ENCODE measurements at regions not wholly inside any gene's neighbourhood (a gene's known extent, or its start where the extent isn't known, plus 50 kb on each side); places are given as distances from the start of the nearest gene placed in this dataset.

DNA sequence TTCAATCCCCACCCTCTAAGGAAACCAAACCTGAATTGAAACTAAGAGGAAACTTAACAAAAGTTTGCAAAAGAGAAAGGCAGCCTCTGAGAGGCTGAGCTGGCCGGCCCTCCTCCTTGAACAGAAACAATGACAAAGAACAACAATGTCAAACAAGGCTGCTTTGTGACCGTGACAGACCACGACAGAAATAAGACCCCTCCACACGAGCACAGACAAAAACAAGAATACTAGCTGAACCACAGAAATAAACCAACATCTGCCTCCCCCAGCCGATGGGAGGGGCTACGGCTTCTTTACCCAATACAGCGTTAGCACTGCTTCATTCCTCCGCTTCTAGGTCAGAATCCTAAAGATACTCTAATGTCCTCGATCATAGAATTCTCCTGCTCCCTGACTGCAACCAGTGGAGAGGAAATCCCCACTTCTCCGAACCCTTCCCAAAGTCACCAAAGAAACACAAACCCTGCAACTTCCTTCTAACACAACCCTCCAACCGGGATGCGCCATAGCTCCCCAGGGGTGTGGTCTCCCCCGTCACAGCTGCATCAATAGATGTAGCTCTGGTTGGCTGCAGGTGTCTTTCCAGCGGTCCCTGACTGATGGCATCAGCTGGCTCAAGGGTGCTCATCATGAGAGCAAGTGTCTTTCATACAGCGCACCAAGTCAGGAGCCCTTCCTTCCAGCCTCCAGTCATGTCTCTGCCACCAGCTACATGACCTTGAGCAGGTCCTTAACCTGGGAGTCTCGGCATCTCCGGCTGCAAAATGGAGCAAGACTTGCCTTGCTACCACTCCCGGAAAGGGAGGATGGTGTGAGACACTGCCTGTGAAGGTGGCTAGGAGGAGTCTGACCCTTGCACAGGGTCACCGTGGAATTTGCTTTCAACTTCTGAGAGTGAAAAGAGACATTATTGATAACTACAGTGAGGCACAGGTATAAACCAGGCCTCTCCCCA is 198.6 kb downstream of the HAUS1 start:
- no peak overlapping the region for H3K4me3 ChIP-seq (ENCODE audit: low read depth in 2 of 2, low read length in 2 of 2)
- no peaks in the 10 kb centered on the region for H3K27me3 ChIP-seq (ENCODE audit: control insufficient read depth, insufficient read depth, low read length)
- BruUV-seq (replicated peaks): no TSS peak
- TF ChIP-seq SIN3A (IDR thresholded peaks at IDR 0.05; ENCODE audit: borderline replicate concordance, insufficient read depth, low read depth, low read length): no peak
- no peak for TF ChIP-seq REST (IDR thresholded peaks at IDR 0.05; ENCODE audit: insufficient read depth in 1 of 2, low read depth in 2 of 2, low read length in 1 of 2)
- TF ChIP-seq, protein P1, sequence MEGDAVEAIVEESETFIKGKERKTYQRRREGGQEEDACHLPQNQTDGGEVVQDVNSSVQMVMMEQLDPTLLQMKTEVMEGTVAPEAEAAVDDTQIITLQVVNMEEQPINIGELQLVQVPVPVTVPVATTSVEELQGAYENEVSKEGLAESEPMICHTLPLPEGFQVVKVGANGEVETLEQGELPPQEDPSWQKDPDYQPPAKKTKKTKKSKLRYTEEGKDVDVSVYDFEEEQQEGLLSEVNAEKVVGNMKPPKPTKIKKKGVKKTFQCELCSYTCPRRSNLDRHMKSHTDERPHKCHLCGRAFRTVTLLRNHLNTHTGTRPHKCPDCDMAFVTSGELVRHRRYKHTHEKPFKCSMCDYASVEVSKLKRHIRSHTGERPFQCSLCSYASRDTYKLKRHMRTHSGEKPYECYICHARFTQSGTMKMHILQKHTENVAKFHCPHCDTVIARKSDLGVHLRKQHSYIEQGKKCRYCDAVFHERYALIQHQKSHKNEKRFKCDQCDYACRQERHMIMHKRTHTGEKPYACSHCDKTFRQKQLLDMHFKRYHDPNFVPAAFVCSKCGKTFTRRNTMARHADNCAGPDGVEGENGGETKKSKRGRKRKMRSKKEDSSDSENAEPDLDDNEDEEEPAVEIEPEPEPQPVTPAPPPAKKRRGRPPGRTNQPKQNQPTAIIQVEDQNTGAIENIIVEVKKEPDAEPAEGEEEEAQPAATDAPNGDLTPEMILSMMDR (IDR thresholded peaks at IDR 0.05): no peak
- TF ChIP-seq POLR2AphosphoS5 (IDR thresholded peaks at IDR 0.05; ENCODE audit: low read depth, low read length): no peak
- no peak for TF ChIP-seq TCF7L2 (IDR thresholded peaks at IDR 0.05; ENCODE audit: low read depth, low read length)
- H3K9me3 ChIP-seq (ENCODE audit: control insufficient read depth, insufficient read depth, low read depth, low read length): no peaks in the 10 kb centered on the region
- H3K27ac ChIP-seq (ENCODE audit: low read length): no peak overlapping the region
- CTCF ChIA-PET: no interaction called here
- POLR2A ChIA-PET: no interaction called here
- intact Hi-C loops (cut with micrococcal nuclease; ENCODE audit: unreplicated experiment) (no loop called here), in situ Hi-C loops (cut with HindIII; ENCODE audit: low pct_unique_long_range_greater_than_20kb, low sequenced_read_pairs) (no loop called here)
- H3K4me1 ChIP-seq (ENCODE audit: control insufficient read depth, insufficient read depth, low read length): no peaks in the 10 kb centered on the region
- no peaks in the 10 kb centered on the region for H3K36me3 ChIP-seq (ENCODE audit: control insufficient read depth, insufficient read depth, low read length)
- DNase-seq (ENCODE audit: low read depth, low spot score) (no peak), ATAC-seq (no peak)

DNA sequence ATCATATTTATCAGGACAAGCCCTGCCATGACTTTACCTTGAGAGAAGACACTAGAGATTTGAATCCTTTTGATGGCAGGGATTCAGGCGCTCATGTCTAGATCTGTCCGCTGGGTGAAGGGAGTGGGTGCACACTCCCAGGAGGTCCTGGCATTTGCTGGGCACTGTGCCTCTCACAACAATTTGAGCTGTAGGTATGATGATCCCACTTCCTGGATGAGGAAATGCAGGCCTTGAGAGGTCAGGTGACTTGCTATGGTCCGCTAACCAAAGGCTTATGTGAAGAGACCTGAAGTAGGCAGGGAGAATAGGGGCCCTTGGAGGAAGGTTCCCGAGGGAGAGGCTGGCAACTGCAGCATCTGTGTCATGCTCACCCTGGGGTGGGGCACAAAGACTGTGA is 206.1 kb downstream of the HAUS1 start:
- H3K9me3 ChIP-seq (ENCODE audit: control insufficient read depth, insufficient read depth, low read depth, low read length): no peaks in the 10 kb centered on the region
- H3K4me3 ChIP-seq (ENCODE audit: low read depth in 2 of 2, low read length in 2 of 2): no peak overlapping the region
- no peak for ATAC-seq
- no peaks in the 10 kb centered on the region for H3K27me3 ChIP-seq (ENCODE audit: control insufficient read depth, insufficient read depth, low read length)
- no peaks in the 10 kb centered on the region for H3K4me1 ChIP-seq (ENCODE audit: control insufficient read depth, insufficient read depth, low read length)
- intact Hi-C loops (cut with micrococcal nuclease; ENCODE audit: unreplicated experiment): no loop called here
- POLR2A ChIA-PET: no interaction called here
- no TSS peak for BruUV-seq (replicated peaks)
- no peak for TF ChIP-seq REST (IDR thresholded peaks at IDR 0.05; ENCODE audit: insufficient read depth in 1 of 2, low read depth in 2 of 2, low read length in 1 of 2)
- TF ChIP-seq SIN3A (IDR thresholded peaks at IDR 0.05; ENCODE audit: borderline replicate concordance, insufficient read depth, low read depth, low read length): no peak
- no peak for TF ChIP-seq POLR2AphosphoS5 (IDR thresholded peaks at IDR 0.05; ENCODE audit: low read depth, low read length)
- no peak for TF ChIP-seq TCF7L2 (IDR thresholded peaks at IDR 0.05; ENCODE audit: low read depth, low read length)
- TF ChIP-seq, protein P1 (IDR thresholded peaks at IDR 0.05): no peak
- H3K27ac ChIP-seq (ENCODE audit: low read length): no peak overlapping the region
- H3K36me3 ChIP-seq (ENCODE audit: control insufficient read depth, insufficient read depth, low read length): no peaks in the 10 kb centered on the region
- in situ Hi-C loops (cut with HindIII; ENCODE audit: low pct_unique_long_range_greater_than_20kb, low sequenced_read_pairs): no loop called here
- CTCF ChIA-PET: interaction anchor here (0.7 kb wide), 1 partner anchor 53 kb away, joined by 3 read pairs; no protein-coding TSS in a partner anchor
- DNase-seq (ENCODE audit: low read depth, low spot score): no peak

Measured in Panc1 (cell line).